Stomach (tissue), 4 donors: ENCODE measurements at regions not wholly inside any gene's neighbourhood (a gene's known extent, or its start where the extent isn't known, plus 50 kb on each side); places are given as distances from the start of the nearest gene placed in this dataset.

Source experiments
- CTCF ChIP-seq, 7 experiments: fragments of 450-650 bp in 4 of 7; fragments of 200-600 bp in 3 of 7; sonication (generic) in 3 of 7; IDR thresholded peaks; one replicate each; pipeline ENCODE4 v1.5.1; 2016 to 2019; ENCODE audit warnings: antibody characterized with exemption in 7 of 7, control low read depth in 2 of 7, mild to moderate bottlenecking in 1 of 7
- POLR2A ChIP-seq, 4 donors: fragments of 450-650 bp; IDR thresholded peaks; one replicate each; pipeline ENCODE4 v1.6.1; 2016; ENCODE audit warnings: antibody characterized with exemption in 4 of 4, control low read depth in 2 of 4, mild to moderate bottlenecking in 1 of 4, moderate library complexity in 1 of 4

GRCh38 chr1:56099766-56100265 lies 479.5 kb downstream of the PLPP3 start:
- no peak for TF ChIP-seq POLR2A (IDR thresholded peaks at IDR 0.05)
- no peak for TF ChIP-seq CTCF (IDR thresholded peaks at IDR 0.05)
